Mesodermal cell (in vitro differentiated cells): ENCODE measurements at regions not wholly inside any gene's neighbourhood (a gene's known extent, or its start where the extent isn't known, plus 50 kb on each side); places are given as distances from the start of the nearest gene placed in this dataset.
"Not testable (repeated sequence)": the region's sequence is repeated elsewhere in the genome, so short reads cannot be mapped to it uniquely, and the experiment has no call there.

Experiments
- H3K27ac ChIP-seq: 2 replicates; pipeline ENCODE4 v1.7.0; 2013; ENCODE audit warnings: mild to moderate bottlenecking, low read depth, low read length, moderate library complexity; ENCODE audit not compliant: severe bottlenecking
- H3K36me3 ChIP-seq: 2 replicates; pipeline ENCODE4 v1.7.1; 2013; ENCODE audit warnings: mild to moderate bottlenecking, low read length, moderate library complexity; ENCODE audit not compliant: control insufficient read depth, insufficient read depth
- H3K4me1 ChIP-seq: one replicate; pipeline ENCODE4 v1.7.1; 2013; ENCODE audit warnings: mild to moderate bottlenecking, low read length; ENCODE audit not compliant: insufficient read depth, control insufficient read depth, poor library complexity, severe bottlenecking
- H3K4me3 ChIP-seq: 2 replicates; pipeline ENCODE4 v1.7.0; 2013; ENCODE audit warnings: low read length, control low read depth, mild to moderate bottlenecking; ENCODE audit not compliant: insufficient read depth, poor library complexity, severe bottlenecking; ENCODE audit errors: extremely low read depth
- H3K9me3 ChIP-seq: 2 replicates; pipeline ENCODE4 v1.7.1; 2013; ENCODE audit warnings: mild to moderate bottlenecking, low read length, moderate library complexity; ENCODE audit not compliant: control insufficient read depth
- WGBS, 2 experiments: methylation state at CpG; one replicate each; pipeline ENCODE4 v1.1.5; 2013; ENCODE audit warnings: missing lambda C conversion rate in 2 of 2; ENCODE audit not compliant: insufficient coverage in 2 of 2; 5-methylcytosine and 5-hydroxymethylcytosine counted together

GRCh38 chr2:239735131-239735828 lies 289.9 kb downstream of the NDUFA10 start:
- no peak overlapping the region for H3K27ac ChIP-seq
- H3K36me3 ChIP-seq = no peaks in the 10 kb centered on the region
- peaks cover 5% of the 10 kb centered on the region for H3K4me1 ChIP-seq
- H3K4me3 ChIP-seq = no peak overlapping the region
- 53 to 62% methylated on average over 22 to 23 of the region's 23 CpGs for WGBS, 2 experiments
- no peaks in the 10 kb centered on the region for H3K9me3 ChIP-seq

GRCh38 chr2:239734436-239735005 lies 290.6 kb downstream of the NDUFA10 start:
- Histone ChIP-seq H3K36me3 (no peaks in the 10 kb centered on the region), H3K9me3 (no peaks in the 10 kb centered on the region), H3K4me1 (peaks cover 5% of the 10 kb centered on the region), H3K27ac (no peak overlapping the region), H3K4me3 (no peak overlapping the region)
- WGBS, 2 experiments = 70 to 86% methylated on average over 6 to 8 of the region's 8 CpGs

GRCh38 chr2:239732666-239733010 lies 292.5 kb downstream of the NDUFA10 start:
- no peak overlapping the region for H3K27ac ChIP-seq
- peaks cover 5% of the 10 kb centered on the region for H3K4me1 ChIP-seq
- 75 to 85% methylated on average over 3 to 4 of the region's 6 CpGs for WGBS, 2 experiments
- H3K36me3 ChIP-seq = no peaks in the 10 kb centered on the region
- H3K4me3 ChIP-seq = no peak overlapping the region
- no peaks in the 10 kb centered on the region for H3K9me3 ChIP-seq

- 80 to 82% methylated on average over 5 to 6 of the region's 6 CpGs for WGBS, 2 experiments
- no peak overlapping the region for H3K27ac ChIP-seq
- peaks cover 5% of the 10 kb centered on the region for H3K4me1 ChIP-seq
- no peaks in the 10 kb centered on the region for H3K9me3 ChIP-seq
- no peaks in the 10 kb centered on the region for H3K36me3 ChIP-seq
- H3K4me3 ChIP-seq = no peak overlapping the region
Measured at GRCh38 chr2:239731998-239732665, 293.0 kb downstream of the NDUFA10 start.

GRCh38 chr2:239731422-239731821 lies 293.7 kb downstream of the NDUFA10 start:
- Histone ChIP-seq H3K4me1 (peaks cover 5% of the 10 kb centered on the region), H3K9me3 (no peaks in the 10 kb centered on the region), H3K27ac (no peak overlapping the region), H3K36me3 (no peaks in the 10 kb centered on the region), H3K4me3 (no peak overlapping the region)
- WGBS, 2 experiments = 84 to 88% methylated on average over 8 to 10 of the region's 10 CpGs

- H3K4me3 ChIP-seq = no peak overlapping the region
- no peaks in the 10 kb centered on the region for H3K9me3 ChIP-seq
- no peak overlapping the region for H3K27ac ChIP-seq
- no peaks in the 10 kb centered on the region for H3K36me3 ChIP-seq
- 89 to 93% methylated on average over 7 to 8 of the region's 8 CpGs for WGBS, 2 experiments
- H3K4me1 ChIP-seq = peaks cover 5% of the 10 kb centered on the region
Measured at GRCh38 chr2:239730897-239731296, 294.2 kb downstream of the NDUFA10 start.

GRCh38 chr2:239730567-239730882 lies 294.6 kb downstream of the NDUFA10 start:
- H3K27ac ChIP-seq, H3K9me3 ChIP-seq, H3K4me1 ChIP-seq, H3K4me3 ChIP-seq, H3K36me3 ChIP-seq: not testable (repeated sequence)
- 89 to 95% methylated on average over 7 to 8 of the region's 8 CpGs for WGBS, 2 experiments

GRCh38 chr2:239729681-239730566 lies 295.2 kb downstream of the NDUFA10 start:
- Histone ChIP-seq H3K36me3 (no peaks in the 10 kb centered on the region), H3K9me3 (no peaks in the 10 kb centered on the region), H3K27ac (no peak overlapping the region), H3K4me3 (no peak overlapping the region), H3K4me1 (no peaks in the 10 kb centered on the region)
- WGBS, 2 experiments = 91 to 92% methylated on average over 8 to 19 of the region's 22 CpGs

- Histone ChIP-seq H3K9me3 (no peaks in the 10 kb centered on the region), H3K36me3 (no peaks in the 10 kb centered on the region), H3K27ac (no peak overlapping the region), H3K4me1 (no peaks in the 10 kb centered on the region), H3K4me3 (no peak overlapping the region)
- 95 to 96% methylated on average over 14 to 17 of the region's 17 CpGs for WGBS, 2 experiments
Measured at GRCh38 chr2:239729151-239729550, 296.0 kb downstream of the NDUFA10 start.

- Histone ChIP-seq H3K9me3 (no peaks in the 10 kb centered on the region), H3K36me3 (no peaks in the 10 kb centered on the region), H3K4me3 (no peak overlapping the region), H3K4me1 (no peaks in the 10 kb centered on the region), H3K27ac (no peak overlapping the region)
- WGBS, 2 experiments = 90 to 94% methylated on average over 12 to 15 of the region's 15 CpGs
Measured at GRCh38 chr2:239728751-239729150, 296.4 kb downstream of the NDUFA10 start.
